Prostate gland (tissue), 2 donors: ENCODE measurements at regions not wholly inside any gene's neighbourhood (a gene's known extent, or its start where the extent isn't known, plus 50 kb on each side); places are given as distances from the start of the nearest gene placed in this dataset.

Experiments
- CTCF ChIP-seq, 4 experiments: fragments of 200-600 bp in 2 of 4; fragments of 450-650 bp in 2 of 4; sonication (generic) in 2 of 4; IDR thresholded peaks; 1 replicate in 3 of 4; 2 replicates in 1 of 4; pipeline ENCODE4 v1.5.1; 2016 to 2019; ENCODE audit warnings: antibody characterized with exemption in 4 of 4, mild to moderate bottlenecking in 2 of 4, moderate library complexity in 2 of 4
- POLR2AphosphoS5 ChIP-seq: sonication (generic); formaldehyde crosslinking; IDR thresholded peaks from one replicate; pipeline ENCODE4 v1.6.1; 2017; ENCODE audit warnings: antibody characterized with exemption

GRCh38 chr1:101733340-101733739 lies 263.4 kb downstream of the OLFM3 start:
- TF ChIP-seq POLR2AphosphoS5 (no peak), CTCF (IDR thresholded peaks at IDR 0.05) (no peak)
